ENCODE measurements at regions not wholly inside any gene's neighbourhood (a gene's known extent, or its start where the extent isn't known, plus 50 kb on each side); places are given as distances from the start of the nearest gene placed in this dataset.

GRCh38 chr15:58271410-58271809 lies 133.2 kb downstream of the AQP9 start:
- Histone ChIP-seq H3K27me3 (no peaks in the 10 kb centered on the region), H3K36me3 (no peaks in the 10 kb centered on the region), H3K4me3 (no peak overlapping the region), H3K4me1 (no peaks in the 10 kb centered on the region), H3K27ac (no peak overlapping the region), H3K9me3 (no peaks in the 10 kb centered on the region)
- WGBS, 2 donors: 76 to 89% methylated on average over 3 of the region's 3 CpGs
- ATAC-seq (ENCODE audit: low FRiP score in 2 of 2) (no peak), DNase-seq (no peak)
- TF ChIP-seq EP300 (IDR thresholded peaks at IDR 0.05) (no peak), CTCF (IDR thresholded peaks at IDR 0.05) (no peak), POLR2AphosphoS5 (IDR thresholded peaks at IDR 0.05) (no peak), POLR2A (IDR thresholded peaks at IDR 0.05) (no peak)

GRCh38 chr15:58273104-58273503 lies 134.9 kb downstream of the AQP9 start:
- ATAC-seq (ENCODE audit: low FRiP score in 2 of 2) (no peak), DNase-seq (no peak)
- Histone ChIP-seq H3K4me1 (no peaks in the 10 kb centered on the region), H3K4me3 (no peak overlapping the region), H3K9me3 (no peaks in the 10 kb centered on the region), H3K36me3 (no peaks in the 10 kb centered on the region), H3K27ac (no peak overlapping the region), H3K27me3 (no peaks in the 10 kb centered on the region)
- TF ChIP-seq POLR2A (IDR thresholded peaks at IDR 0.05) (no peak), CTCF (IDR thresholded peaks at IDR 0.05) (no peak), EP300 (IDR thresholded peaks at IDR 0.05) (no peak), POLR2AphosphoS5 (IDR thresholded peaks at IDR 0.05) (no peak)
- WGBS, 2 donors: 87 to 89% methylated on average over 7 of the region's 7 CpGs

GRCh38 chr15:58274885-58275284 lies 136.7 kb downstream of the AQP9 start:
- Histone ChIP-seq H3K36me3 (no peaks in the 10 kb centered on the region), H3K4me1 (no peaks in the 10 kb centered on the region), H3K4me3 (no peak overlapping the region), H3K9me3 (no peaks in the 10 kb centered on the region), H3K27me3 (no peaks in the 10 kb centered on the region), H3K27ac (no peak overlapping the region)
- WGBS, 2 donors: 74 to 89% methylated on average over 4 of the region's 4 CpGs
- TF ChIP-seq POLR2A (IDR thresholded peaks at IDR 0.05): no peak
- TF ChIP-seq POLR2AphosphoS5 (IDR thresholded peaks at IDR 0.05): no peak
- TF ChIP-seq CTCF (IDR thresholded peaks at IDR 0.05): no peak
- TF ChIP-seq EP300 (IDR thresholded peaks at IDR 0.05): no peak
- ATAC-seq (ENCODE audit: low FRiP score in 2 of 2): no peak
- no peak for DNase-seq

- Histone ChIP-seq H3K27ac (no peak overlapping the region), H3K27me3 (no peaks in the 10 kb centered on the region), H3K4me3 (no peak overlapping the region), H3K36me3 (no peaks in the 10 kb centered on the region), H3K9me3 (no peaks in the 10 kb centered on the region), H3K4me1 (no peaks in the 10 kb centered on the region)
- DNase-seq: no peak
- WGBS, 2 donors: 81 to 94% methylated on average over 3 of the region's 3 CpGs
- TF ChIP-seq POLR2A (IDR thresholded peaks at IDR 0.05) (no peak), POLR2AphosphoS5 (IDR thresholded peaks at IDR 0.05) (no peak), CTCF (IDR thresholded peaks at IDR 0.05) (no peak), EP300 (IDR thresholded peaks at IDR 0.05) (no peak)
- no peak for ATAC-seq (ENCODE audit: low FRiP score in 2 of 2)
Observed at GRCh38 chr15:58275785-58276184, 137.6 kb downstream of the AQP9 start.

- Histone ChIP-seq H3K36me3 (no peaks in the 10 kb centered on the region), H3K27ac (no peak overlapping the region)
- no peak for ATAC-seq (ENCODE audit: low FRiP score in 2 of 2)
Observed at GRCh38 chr15:58276924-58277323, 138.7 kb downstream of the AQP9 start.

More at GRCh38 chr15:58276924-58277323, 138.7 kb downstream of the AQP9 start:
- no peak overlapping the region for H3K4me3 ChIP-seq
- H3K27me3 ChIP-seq: no peaks in the 10 kb centered on the region
- H3K4me1 ChIP-seq: no peaks in the 10 kb centered on the region
- DNase-seq: no peak
- TF ChIP-seq POLR2A (IDR thresholded peaks at IDR 0.05): no peak
- TF ChIP-seq POLR2AphosphoS5 (IDR thresholded peaks at IDR 0.05): no peak
- TF ChIP-seq EP300 (IDR thresholded peaks at IDR 0.05): no peak
- no peak for TF ChIP-seq CTCF (IDR thresholded peaks at IDR 0.05)
- no peaks in the 10 kb centered on the region for H3K9me3 ChIP-seq

Data from upper lobe of left lung (tissue), 6 donors.